Stimulated activated CD4-positive, alpha-beta T cell treated with anti-CD3 and anti-CD28 coated beads, Interleukin-12 subunit alpha, Interleukin-12 subunit beta, amount 100 ng/mL, for 24 hours (primary cell): ENCODE measurements at regions not wholly inside any gene's neighbourhood (a gene's known extent, or its start where the extent isn't known, plus 50 kb on each side); places are given as distances from the start of the nearest gene placed in this dataset.

ENCODE experiments used
- DNase-seq, 2 experiments: peaks; one replicate each; pipeline ENCODE4 v3.0.0-alpha.2; 2020; ENCODE audit warnings: low read depth in 2 of 2

GRCh38 chr20:54362283-54362682 lies 113.1 kb upstream of the DOK5 start:
- no peak for DNase-seq

GRCh38 chr20:54364365-54364764 lies 111.0 kb upstream of the DOK5 start:
- no peak for DNase-seq

GRCh38 chr20:54364919-54365318 lies 110.5 kb upstream of the DOK5 start:
- no peak for DNase-seq

GRCh38 chr20:54366669-54367344 lies 108.6 kb upstream of the DOK5 start:
- no peak for DNase-seq

- no peak for DNase-seq
Observed at GRCh38 chr20:54368570-54368969, 106.8 kb upstream of the DOK5 start.

GRCh38 chr20:54372313-54372712 lies 103.1 kb upstream of the DOK5 start:
- DNase-seq, result no peak

- DNase-seq, result no peak
Observed at GRCh38 chr20:54377992-54378773, 97.2 kb upstream of the DOK5 start.

- no peak for DNase-seq
Observed at GRCh38 chr20:54379893-54380584, 95.4 kb upstream of the DOK5 start.

GRCh38 chr20:54382419-54382818 lies 93.0 kb upstream of the DOK5 start:
- DNase-seq, result no peak

GRCh38 chr20:54385746-54386145 lies 89.6 kb upstream of the DOK5 start:
- DNase-seq, result no peak

- no peak for DNase-seq
Observed at GRCh38 chr20:54389596-54390280, 85.7 kb upstream of the DOK5 start.

- DNase-seq, result no peak
Observed at GRCh38 chr20:54397292-54398140, 77.9 kb upstream of the DOK5 start.

GRCh38 chr20:54398814-54399213 lies 76.6 kb upstream of the DOK5 start:
- DNase-seq, result no peak

- no peak for DNase-seq
Observed at GRCh38 chr20:54405540-54405939, 69.9 kb upstream of the DOK5 start.

GRCh38 chr20:54407459-54407858 lies 67.9 kb upstream of the DOK5 start:
- no peak for DNase-seq

GRCh38 chr20:54415967-54416366 lies 59.4 kb upstream of the DOK5 start:
- no peak for DNase-seq

- DNase-seq, result no peak
Observed at GRCh38 chr20:54416770-54417169, 58.6 kb upstream of the DOK5 start.

- no peak for DNase-seq
Observed at GRCh38 chr20:54419531-54419930, 55.9 kb upstream of the DOK5 start.
